DND-41 (cell line): ENCODE measurements at regions not wholly inside any gene's neighbourhood (a gene's known extent, or its start where the extent isn't known, plus 50 kb on each side); places are given as distances from the start of the nearest gene placed in this dataset.

Experiments used
- EZH2 ChIP-seq: IDR thresholded peaks from 3 replicates; pipeline ENCODE4 v1.6.1; 2012; ENCODE audit warnings: borderline replicate concordance, low read depth, mild to moderate bottlenecking, moderate library complexity, low read length, inconsistent platforms; ENCODE audit not compliant: severe bottlenecking
- TF ChIP-seq, protein P1 (sequence below): IDR thresholded peaks from 2 replicates; pipeline ENCODE4 v1.5.1; 2012; ENCODE audit warnings: borderline replicate concordance, low read length, moderate library complexity, mild to moderate bottlenecking; ENCODE audit not compliant: poor library complexity, severe bottlenecking; ENCODE audit errors: extremely low read depth

DNA sequence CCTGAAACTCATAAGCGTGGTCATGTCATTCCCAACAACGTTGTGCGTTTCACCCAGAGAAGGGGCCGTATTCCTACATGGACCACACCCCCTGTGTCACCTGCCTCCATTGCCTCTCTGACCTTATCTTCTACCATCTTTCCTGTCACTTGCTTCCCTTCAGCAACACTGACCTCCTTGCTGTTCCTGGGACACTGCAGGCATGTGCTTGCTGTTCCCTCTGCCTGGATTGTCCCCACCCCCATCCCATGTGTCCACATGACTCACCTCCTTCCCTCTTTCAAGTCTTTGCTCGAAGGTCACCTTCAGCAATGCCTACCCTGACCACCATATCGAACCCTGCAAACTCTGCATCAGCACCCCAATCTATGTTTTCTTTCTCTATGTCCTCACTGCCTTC, 133.2 kb upstream of the ZNF618 start:
- TF ChIP-seq, protein P1, sequence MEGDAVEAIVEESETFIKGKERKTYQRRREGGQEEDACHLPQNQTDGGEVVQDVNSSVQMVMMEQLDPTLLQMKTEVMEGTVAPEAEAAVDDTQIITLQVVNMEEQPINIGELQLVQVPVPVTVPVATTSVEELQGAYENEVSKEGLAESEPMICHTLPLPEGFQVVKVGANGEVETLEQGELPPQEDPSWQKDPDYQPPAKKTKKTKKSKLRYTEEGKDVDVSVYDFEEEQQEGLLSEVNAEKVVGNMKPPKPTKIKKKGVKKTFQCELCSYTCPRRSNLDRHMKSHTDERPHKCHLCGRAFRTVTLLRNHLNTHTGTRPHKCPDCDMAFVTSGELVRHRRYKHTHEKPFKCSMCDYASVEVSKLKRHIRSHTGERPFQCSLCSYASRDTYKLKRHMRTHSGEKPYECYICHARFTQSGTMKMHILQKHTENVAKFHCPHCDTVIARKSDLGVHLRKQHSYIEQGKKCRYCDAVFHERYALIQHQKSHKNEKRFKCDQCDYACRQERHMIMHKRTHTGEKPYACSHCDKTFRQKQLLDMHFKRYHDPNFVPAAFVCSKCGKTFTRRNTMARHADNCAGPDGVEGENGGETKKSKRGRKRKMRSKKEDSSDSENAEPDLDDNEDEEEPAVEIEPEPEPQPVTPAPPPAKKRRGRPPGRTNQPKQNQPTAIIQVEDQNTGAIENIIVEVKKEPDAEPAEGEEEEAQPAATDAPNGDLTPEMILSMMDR: no peak
- no peak for TF ChIP-seq EZH2
